ENCODE measurements at regions not wholly inside any gene's neighbourhood (a gene's known extent, or its start where the extent isn't known, plus 50 kb on each side); places are given as distances from the start of the nearest gene placed in this dataset.

DNA sequence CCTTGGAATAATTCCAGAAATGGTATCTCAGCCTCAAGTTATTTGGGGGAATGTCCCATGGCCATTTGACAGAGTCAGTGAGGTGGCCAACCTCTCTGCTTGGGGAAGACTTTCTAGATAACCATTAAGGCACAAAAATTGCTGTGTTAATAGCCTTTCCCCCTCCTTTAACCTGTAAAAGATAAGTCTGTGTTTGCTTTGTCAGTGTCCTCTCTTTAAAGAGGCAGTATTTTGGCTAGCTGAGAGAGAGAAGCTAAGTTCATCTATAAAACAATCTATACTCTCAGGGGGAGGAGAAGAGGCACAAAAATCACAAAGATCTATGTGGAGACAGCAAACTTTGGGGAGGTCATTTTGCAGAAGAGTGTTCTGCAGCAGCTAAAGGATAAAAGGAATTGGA is 72.1 kb downstream of the PLCE1 start:
- no peaks in the 10 kb centered on the region for H3K36me3 ChIP-seq (ENCODE audit: control insufficient read depth in 1 of 2, insufficient read depth in 2 of 2, low read length in 2 of 2)
- H2AFZ ChIP-seq (ENCODE audit: low read depth, low read length, poor library complexity, severe bottlenecking) = no peak overlapping the region
- no peak for ATAC-seq
- ChIA-PET RAD21 (ENCODE audit: low non-redundant PET in 1 of 2, low total read pairs in 2 of 2, uncharacterized antibody in 2 of 2, unreplicated experiment in 2 of 2) (no interaction called here), POLR2A (no interaction called here), CTCF (no interaction called here)
- no peak for DNase-seq (ENCODE audit: low read depth, low spot score)
- no peaks in the 10 kb centered on the region for H3K27me3 ChIP-seq (ENCODE audit: insufficient read depth, low read length)
- H3K4me1 ChIP-seq (ENCODE audit: control insufficient read depth in 1 of 2, insufficient read depth in 2 of 2, low read length in 2 of 2) = no peaks in the 10 kb centered on the region
- no peaks in the 10 kb centered on the region for H3K79me2 ChIP-seq (ENCODE audit: insufficient read depth, low read length)
- intact Hi-C loops (cut with micrococcal nuclease) = no loop called here
- no peak overlapping the region for H3K9ac ChIP-seq (ENCODE audit: low read length)
- H3K27ac ChIP-seq (ENCODE audit: low read depth, low read length) = no peak overlapping the region
- H3K4me2 ChIP-seq (ENCODE audit: low read length) = no peak overlapping the region
- H3K9me3 ChIP-seq (ENCODE audit: control insufficient read depth in 1 of 2, insufficient read depth in 1 of 2, low read depth in 1 of 2, low read length in 2 of 2) = no peaks in the 10 kb centered on the region
- H3K9me2 ChIP-seq (ENCODE audit: insufficient read depth) = no peaks in the 10 kb centered on the region
- no peaks in the 10 kb centered on the region for H4K20me1 ChIP-seq (ENCODE audit: insufficient read depth)
- no TSS peak for BruUV-seq (replicated peaks)
- no peak overlapping the region for H3K4me3 ChIP-seq (replicated peaks in 1 of 2; ENCODE audit: low read depth in 1 of 2, low read length in 2 of 2)
- no peak for TF ChIP-seq ATF3 (IDR thresholded peaks at IDR 0.05)
- TF ChIP-seq EZH2phosphoT487 (IDR thresholded peaks at IDR 0.05; ENCODE audit: borderline replicate concordance) = no peak
- TF ChIP-seq ELF1 (IDR thresholded peaks at IDR 0.05; ENCODE audit: borderline replicate concordance, low read depth) = no peak
- no peak for TF ChIP-seq MAX (IDR thresholded peaks at IDR 0.05)
- TF ChIP-seq, protein P1, sequence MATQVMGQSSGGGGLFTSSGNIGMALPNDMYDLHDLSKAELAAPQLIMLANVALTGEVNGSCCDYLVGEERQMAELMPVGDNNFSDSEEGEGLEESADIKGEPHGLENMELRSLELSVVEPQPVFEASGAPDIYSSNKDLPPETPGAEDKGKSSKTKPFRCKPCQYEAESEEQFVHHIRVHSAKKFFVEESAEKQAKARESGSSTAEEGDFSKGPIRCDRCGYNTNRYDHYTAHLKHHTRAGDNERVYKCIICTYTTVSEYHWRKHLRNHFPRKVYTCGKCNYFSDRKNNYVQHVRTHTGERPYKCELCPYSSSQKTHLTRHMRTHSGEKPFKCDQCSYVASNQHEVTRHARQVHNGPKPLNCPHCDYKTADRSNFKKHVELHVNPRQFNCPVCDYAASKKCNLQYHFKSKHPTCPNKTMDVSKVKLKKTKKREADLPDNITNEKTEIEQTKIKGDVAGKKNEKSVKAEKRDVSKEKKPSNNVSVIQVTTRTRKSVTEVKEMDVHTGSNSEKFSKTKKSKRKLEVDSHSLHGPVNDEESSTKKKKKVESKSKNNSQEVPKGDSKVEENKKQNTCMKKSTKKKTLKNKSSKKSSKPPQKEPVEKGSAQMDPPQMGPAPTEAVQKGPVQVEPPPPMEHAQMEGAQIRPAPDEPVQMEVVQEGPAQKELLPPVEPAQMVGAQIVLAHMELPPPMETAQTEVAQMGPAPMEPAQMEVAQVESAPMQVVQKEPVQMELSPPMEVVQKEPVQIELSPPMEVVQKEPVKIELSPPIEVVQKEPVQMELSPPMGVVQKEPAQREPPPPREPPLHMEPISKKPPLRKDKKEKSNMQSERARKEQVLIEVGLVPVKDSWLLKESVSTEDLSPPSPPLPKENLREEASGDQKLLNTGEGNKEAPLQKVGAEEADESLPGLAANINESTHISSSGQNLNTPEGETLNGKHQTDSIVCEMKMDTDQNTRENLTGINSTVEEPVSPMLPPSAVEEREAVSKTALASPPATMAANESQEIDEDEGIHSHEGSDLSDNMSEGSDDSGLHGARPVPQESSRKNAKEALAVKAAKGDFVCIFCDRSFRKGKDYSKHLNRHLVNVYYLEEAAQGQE (IDR thresholded peaks at IDR 0.05; ENCODE audit: low read depth) = no peak
- TF ChIP-seq JUND (IDR thresholded peaks at IDR 0.05) = no peak
- TF ChIP-seq EZH2 (IDR thresholded peaks at IDR 0.05) = no peak
- TF ChIP-seq ZBTB33 (IDR thresholded peaks at IDR 0.05; ENCODE audit: extremely low read depth, insufficient replicate concordance, low read length) = no peak
- TF ChIP-seq SP1 (IDR thresholded peaks at IDR 0.05; ENCODE audit: low read depth) = no peak
- no peak for TF ChIP-seq RAD21 (IDR thresholded peaks at IDR 0.05; ENCODE audit: low read depth)
- TF ChIP-seq, protein P2, sequence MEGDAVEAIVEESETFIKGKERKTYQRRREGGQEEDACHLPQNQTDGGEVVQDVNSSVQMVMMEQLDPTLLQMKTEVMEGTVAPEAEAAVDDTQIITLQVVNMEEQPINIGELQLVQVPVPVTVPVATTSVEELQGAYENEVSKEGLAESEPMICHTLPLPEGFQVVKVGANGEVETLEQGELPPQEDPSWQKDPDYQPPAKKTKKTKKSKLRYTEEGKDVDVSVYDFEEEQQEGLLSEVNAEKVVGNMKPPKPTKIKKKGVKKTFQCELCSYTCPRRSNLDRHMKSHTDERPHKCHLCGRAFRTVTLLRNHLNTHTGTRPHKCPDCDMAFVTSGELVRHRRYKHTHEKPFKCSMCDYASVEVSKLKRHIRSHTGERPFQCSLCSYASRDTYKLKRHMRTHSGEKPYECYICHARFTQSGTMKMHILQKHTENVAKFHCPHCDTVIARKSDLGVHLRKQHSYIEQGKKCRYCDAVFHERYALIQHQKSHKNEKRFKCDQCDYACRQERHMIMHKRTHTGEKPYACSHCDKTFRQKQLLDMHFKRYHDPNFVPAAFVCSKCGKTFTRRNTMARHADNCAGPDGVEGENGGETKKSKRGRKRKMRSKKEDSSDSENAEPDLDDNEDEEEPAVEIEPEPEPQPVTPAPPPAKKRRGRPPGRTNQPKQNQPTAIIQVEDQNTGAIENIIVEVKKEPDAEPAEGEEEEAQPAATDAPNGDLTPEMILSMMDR (IDR thresholded peaks at IDR 0.05 in 2 of 3, conservative IDR thresholded peaks at IDR 0.05 in 1 of 3; ENCODE audit: borderline replicate concordance in 1 of 3, insufficient read depth in 1 of 3, low read depth in 2 of 3, low read length in 2 of 3) = no peak
- no peak for TF ChIP-seq CBX3 (IDR thresholded peaks at IDR 0.05; ENCODE audit: low read depth)
- no peak for TF ChIP-seq EGR1 (IDR thresholded peaks at IDR 0.05; ENCODE audit: low read depth)
- no peak for TF ChIP-seq YY1 (IDR thresholded peaks at IDR 0.05; ENCODE audit: extremely low read depth, insufficient replicate concordance, low read depth, low read length)
- no peak for TF ChIP-seq SIN3A (IDR thresholded peaks at IDR 0.05; ENCODE audit: low read depth)
- TF ChIP-seq POLR2A (IDR thresholded peaks at IDR 0.05; ENCODE audit: borderline replicate concordance, extremely low read depth, insufficient read depth, insufficient read length) = no peak
- TF ChIP-seq TCF7L2 (IDR thresholded peaks at IDR 0.05; ENCODE audit: borderline replicate concordance, extremely low read depth, insufficient read depth, insufficient read length) = no peak
- TF ChIP-seq SRF (IDR thresholded peaks at IDR 0.05; ENCODE audit: low read depth) = no peak
- no peak for TF ChIP-seq FOSL1 (IDR thresholded peaks at IDR 0.05; ENCODE audit: low read depth)
